ENCODE measurements at regions not wholly inside any gene's neighbourhood (a gene's known extent, or its start where the extent isn't known, plus 50 kb on each side); places are given as distances from the start of the nearest gene placed in this dataset.
"Not testable (repeated sequence)": the region's sequence is repeated elsewhere in the genome, so short reads cannot be mapped to it uniquely, and the experiment has no call there.

DNA sequence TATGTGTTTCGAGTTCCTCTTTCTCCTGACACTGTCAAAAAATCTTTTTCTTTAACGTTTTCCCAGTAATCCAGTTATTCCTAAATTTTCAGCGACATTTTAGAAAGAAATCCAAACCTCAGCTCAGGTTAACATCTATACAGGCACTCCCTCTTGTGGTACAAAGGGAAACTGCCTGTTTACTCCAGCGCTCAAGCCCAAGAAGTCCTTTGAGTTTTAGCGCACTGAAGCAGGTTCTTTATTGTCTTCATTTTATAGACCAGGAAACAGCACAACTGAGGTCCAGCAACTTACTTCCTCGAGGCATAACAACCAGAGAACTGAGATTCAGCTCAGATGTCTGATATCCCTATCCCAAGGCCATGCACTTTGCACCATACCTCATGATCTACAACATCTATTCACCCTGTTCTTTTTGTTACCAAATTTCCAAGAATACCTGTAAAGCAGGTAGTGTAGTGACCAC, 287.2 kb upstream of the MKLN1 start:
- no peak overlapping the region for H3K4me3 ChIP-seq (replicated peaks; ENCODE audit: low read depth, low read length)
- DNase-seq (ENCODE audit: low read depth): peak; percentile 85
- TF ChIP-seq CTCF (IDR thresholded peaks at IDR 0.05; ENCODE audit: low read length, missing control alignments): peak; percentile 95

- not testable (repeated sequence) for H3K4me3 ChIP-seq (replicated peaks; ENCODE audit: low read depth, low read length); DNase-seq (ENCODE audit: low read depth)
Observed at GRCh38 chr7:131041012-131041695, 286.5 kb upstream of the MKLN1 start.

DNA sequence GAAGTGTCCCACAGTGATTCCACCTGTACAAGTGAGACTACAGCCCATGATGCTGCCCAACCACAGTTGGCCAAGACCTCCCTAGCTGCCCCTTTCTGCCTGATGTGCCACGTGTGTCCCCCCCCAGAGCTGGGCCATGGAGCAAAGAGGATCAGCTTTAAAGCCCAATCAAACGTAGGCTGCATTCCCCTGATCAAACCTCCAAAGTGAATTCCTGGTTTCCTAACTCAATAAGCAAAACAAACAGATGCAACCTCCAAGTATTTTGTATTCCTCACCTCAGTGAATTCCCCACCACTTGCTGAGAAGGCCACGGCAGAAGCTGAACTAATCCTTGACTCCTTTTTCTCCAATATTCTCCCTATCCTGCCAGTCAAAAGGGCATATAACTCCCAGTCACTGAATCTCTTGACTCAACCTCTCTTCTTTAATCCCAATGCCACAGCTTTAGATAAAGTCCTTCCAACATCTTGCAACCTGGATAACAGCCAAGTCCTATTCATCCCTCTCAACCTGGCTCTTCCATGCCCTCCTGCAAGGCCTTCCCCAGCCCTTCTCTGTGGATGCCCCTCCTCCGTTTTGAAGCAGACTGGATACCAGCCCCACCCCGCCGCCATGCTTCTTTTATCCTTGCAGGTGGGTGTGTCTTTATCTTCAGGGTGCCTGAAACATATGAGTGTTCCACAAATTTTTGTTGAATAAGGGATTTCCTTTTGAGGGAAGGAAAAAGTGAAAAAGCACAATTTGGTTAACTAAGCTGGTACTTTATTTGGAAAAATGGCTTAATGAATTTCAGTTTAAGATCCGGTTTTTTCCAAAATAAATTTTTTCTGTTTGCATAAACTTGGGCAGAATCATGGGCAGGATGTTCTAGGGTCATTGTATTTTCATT, 285.2 kb upstream of the MKLN1 start:
- DNase-seq (ENCODE audit: low read depth): peak; percentile 17

GRCh38 chr7:131045526-131045925, 282.1 kb upstream of the MKLN1 start:
- no peak for DNase-seq (ENCODE audit: low read depth)
- no peak overlapping the region for H3K4me3 ChIP-seq (replicated peaks; ENCODE audit: low read depth, low read length)
- TF ChIP-seq CTCF (IDR thresholded peaks at IDR 0.05; ENCODE audit: low read length, missing control alignments): no peak

More for the DNA sequence above, 285.2 kb upstream of the MKLN1 start:
- TF ChIP-seq CTCF (IDR thresholded peaks at IDR 0.05; ENCODE audit: low read length, missing control alignments): no peak
- H3K4me3 ChIP-seq (replicated peaks; ENCODE audit: low read depth, low read length): no peak overlapping the region

DNA sequence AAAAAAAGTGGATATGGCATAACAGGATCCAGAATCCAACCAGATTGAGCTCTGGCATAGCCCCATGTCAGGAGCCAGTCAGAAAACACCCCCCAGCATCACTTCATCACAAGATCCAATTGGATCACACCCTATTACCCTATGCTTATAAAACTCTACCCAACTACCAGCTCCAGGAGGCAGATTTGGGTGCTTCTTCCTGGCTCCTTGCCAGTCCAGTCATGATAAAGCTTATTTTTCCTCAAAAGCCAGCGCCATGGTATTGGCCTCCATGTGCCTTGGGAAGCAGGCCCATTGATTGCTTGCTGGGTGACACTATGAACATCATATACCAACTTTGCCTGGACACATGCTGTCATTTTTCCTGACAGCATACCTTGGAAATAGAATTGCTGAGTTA, 281.4 kb upstream of the MKLN1 start:
- DNase-seq (ENCODE audit: low read depth): no peak
- TF ChIP-seq CTCF (IDR thresholded peaks at IDR 0.05; ENCODE audit: low read length, missing control alignments): no peak
- no peak overlapping the region for H3K4me3 ChIP-seq (replicated peaks; ENCODE audit: low read depth, low read length)

DNA sequence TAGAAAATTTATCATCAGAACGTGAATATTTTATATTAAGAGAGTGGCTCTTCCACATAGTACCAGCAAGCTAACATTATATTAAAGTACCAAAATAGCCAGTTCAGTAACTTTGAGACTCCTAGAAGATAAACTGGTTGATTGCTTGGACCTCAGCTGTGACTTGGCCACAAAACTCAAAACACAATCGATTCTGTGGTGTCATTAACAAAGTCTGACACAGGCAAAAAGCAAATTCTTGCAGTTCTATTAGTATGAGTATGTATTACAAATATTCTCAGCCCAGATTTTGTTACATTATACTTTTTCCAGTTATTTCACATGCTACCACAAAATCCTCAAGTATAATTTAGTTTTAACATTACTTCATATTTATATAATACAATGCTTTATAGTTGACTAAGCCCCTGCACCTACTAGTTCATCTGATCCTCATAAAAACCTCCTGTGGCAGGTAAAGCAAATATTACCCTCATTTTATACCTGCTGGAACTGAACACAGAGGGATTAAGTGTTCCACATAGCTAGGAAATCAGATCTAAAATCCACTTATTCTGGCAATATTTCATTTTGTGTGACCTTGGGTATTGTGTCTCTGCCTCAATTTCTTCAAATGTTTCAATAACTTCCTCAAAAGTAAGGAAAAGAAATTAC, 279.9 kb upstream of the MKLN1 start:
- no peak overlapping the region for H3K4me3 ChIP-seq (replicated peaks; ENCODE audit: low read depth, low read length)
- no peak for DNase-seq (ENCODE audit: low read depth)
- TF ChIP-seq CTCF (IDR thresholded peaks at IDR 0.05; ENCODE audit: low read length, missing control alignments): no peak

DNA sequence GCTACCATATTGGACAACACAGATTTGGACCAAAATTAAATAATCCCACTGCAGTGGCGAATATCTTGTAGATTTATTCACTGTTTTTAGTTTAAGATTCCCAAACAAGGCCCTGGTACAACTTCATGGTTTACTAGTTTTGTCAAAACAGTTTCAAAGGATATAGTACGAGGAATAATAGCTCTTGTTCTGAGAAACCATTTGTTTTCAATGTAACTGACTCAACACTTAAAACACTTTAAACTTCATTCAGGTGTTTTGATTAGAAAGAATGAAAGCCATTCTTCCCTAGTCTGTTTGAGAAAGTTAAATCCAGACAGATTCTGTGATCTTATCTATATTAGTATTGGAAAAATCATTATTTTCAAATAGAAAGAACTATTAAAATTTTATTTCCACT, 276.4 kb upstream of the MKLN1 start:
- no peak for DNase-seq (ENCODE audit: low read depth)
- no peak overlapping the region for H3K4me3 ChIP-seq (replicated peaks; ENCODE audit: low read depth, low read length)
- no peak for TF ChIP-seq CTCF (IDR thresholded peaks at IDR 0.05; ENCODE audit: low read length, missing control alignments)

Measured in fibroblast of pulmonary artery (primary cell).